IPS-15b (cell line): ENCODE measurements at regions not wholly inside any gene's neighbourhood (a gene's known extent, or its start where the extent isn't known, plus 50 kb on each side); places are given as distances from the start of the nearest gene placed in this dataset.
"Not testable (repeated sequence)": the region's sequence is repeated elsewhere in the genome, so short reads cannot be mapped to it uniquely, and the experiment has no call there.

Experiments used
- H3K27me3 ChIP-seq: one replicate; pipeline ENCODE4 v1.6.1; 2013; ENCODE audit warnings: low read length; ENCODE audit not compliant: control insufficient read depth, insufficient read depth
- H3K36me3 ChIP-seq: one replicate; pipeline ENCODE4 v1.6.1; 2013; ENCODE audit warnings: low read length; ENCODE audit not compliant: control insufficient read depth, insufficient read depth
- H3K4me1 ChIP-seq: one replicate; pipeline ENCODE4 v1.6.1; 2013; ENCODE audit warnings: mild to moderate bottlenecking, low read length; ENCODE audit not compliant: control insufficient read depth, insufficient read depth
- H3K4me3 ChIP-seq: one replicate; pipeline ENCODE4 v1.5.1; 2013; ENCODE audit warnings: low read depth, low read length
- H3K9ac ChIP-seq: one replicate; pipeline ENCODE4 v1.6.1; 2013; ENCODE audit warnings: low read depth, mild to moderate bottlenecking, low read length
- H3K9me3 ChIP-seq: one replicate; pipeline ENCODE4 v1.6.1; 2013; ENCODE audit warnings: mild to moderate bottlenecking, low read length; ENCODE audit not compliant: control insufficient read depth, insufficient read depth

DNA sequence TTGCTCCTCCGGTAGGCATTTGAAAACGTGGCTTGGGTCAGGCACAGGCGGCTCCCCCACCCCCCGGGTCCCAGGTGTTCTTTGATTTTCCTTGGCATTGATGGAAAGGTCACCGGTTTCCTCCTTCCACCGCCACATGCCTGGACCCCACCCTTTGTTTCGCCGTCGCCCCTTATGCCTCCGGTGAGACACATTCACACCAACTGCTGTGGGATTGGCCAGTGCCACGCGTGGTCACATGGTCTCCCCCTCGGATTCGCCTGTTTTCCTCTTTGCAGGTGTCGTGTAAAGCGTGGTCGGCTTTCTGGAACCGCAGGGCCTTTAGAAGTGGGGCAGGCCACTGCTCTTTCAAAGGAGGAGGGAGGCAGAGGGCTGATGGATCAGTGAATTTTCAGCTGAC, 101.2 kb upstream of the FOXD4L5 start:
- not testable (repeated sequence) for H3K27me3 ChIP-seq, H3K4me1 ChIP-seq, H3K9ac ChIP-seq, H3K4me3 ChIP-seq, H3K36me3 ChIP-seq, H3K9me3 ChIP-seq

DNA sequence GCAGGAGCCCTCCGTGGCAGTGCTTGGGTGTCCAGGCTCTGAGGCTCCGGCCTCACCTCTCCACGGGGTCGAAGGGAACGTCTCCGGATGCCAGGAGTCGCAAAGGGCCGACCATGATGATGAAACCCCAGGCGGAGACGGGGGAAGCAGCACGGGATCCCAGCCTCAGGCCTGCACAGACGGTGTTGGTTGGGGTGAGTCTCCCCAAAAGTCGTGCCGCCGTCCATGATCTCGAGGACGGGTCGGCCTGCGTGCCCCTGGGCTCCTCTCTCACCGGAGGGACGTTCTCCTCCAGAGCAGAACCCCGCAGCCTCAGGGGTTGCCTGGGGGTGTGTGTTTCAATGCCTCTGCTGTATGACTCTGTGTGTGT, 100.6 kb upstream of the FOXD4L5 start:
- not testable (repeated sequence) for H3K9me3 ChIP-seq, H3K27me3 ChIP-seq, H3K9ac ChIP-seq, H3K4me1 ChIP-seq, H3K4me3 ChIP-seq, H3K36me3 ChIP-seq

DNA sequence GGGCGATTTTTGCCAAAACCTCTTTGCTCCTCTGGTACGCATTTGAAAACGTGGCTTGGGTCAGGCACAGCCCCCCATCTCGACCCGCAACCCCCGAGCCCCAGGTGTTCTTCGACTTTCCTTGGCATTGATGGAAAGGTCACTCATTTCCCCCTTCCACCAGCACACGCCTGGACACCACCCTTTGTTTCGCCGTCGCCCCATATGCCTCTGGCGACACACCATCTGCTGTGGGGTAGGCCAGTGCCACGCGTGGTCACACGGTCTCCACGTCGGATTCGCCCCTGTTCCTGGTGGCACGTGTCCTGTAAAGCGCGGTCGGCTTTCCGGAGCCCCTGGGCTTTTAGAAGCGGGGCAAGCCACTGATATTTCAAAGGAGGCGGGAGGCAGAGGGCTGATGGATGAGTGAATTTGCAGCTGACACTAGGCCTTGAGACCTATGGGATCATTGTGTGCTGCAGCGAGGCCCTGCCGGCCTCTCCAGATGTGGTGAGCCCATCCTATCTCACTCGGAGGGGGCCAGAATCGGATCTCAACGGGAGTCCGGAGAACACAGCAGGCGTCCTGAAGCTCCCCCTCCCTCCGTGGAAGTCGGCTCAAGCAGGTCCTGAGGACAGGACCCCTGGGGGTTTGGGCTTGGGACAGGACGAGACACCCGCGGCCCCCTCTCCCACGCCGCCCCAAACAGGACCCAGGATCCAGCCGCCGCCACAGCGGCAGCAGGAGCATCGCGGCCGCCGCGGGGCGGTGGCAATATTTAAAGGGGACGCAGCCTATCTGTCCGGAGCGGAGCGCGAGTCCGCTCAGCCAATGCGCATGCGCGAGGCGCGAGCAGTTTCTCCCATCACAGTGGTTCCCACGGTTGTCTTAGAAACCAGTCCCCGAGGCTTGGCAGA, 100.0 kb upstream of the FOXD4L5 start:
- H3K4me3 ChIP-seq, H3K27me3 ChIP-seq, H3K36me3 ChIP-seq, H3K4me1 ChIP-seq, H3K9me3 ChIP-seq, H3K9ac ChIP-seq: not testable (repeated sequence)

DNA sequence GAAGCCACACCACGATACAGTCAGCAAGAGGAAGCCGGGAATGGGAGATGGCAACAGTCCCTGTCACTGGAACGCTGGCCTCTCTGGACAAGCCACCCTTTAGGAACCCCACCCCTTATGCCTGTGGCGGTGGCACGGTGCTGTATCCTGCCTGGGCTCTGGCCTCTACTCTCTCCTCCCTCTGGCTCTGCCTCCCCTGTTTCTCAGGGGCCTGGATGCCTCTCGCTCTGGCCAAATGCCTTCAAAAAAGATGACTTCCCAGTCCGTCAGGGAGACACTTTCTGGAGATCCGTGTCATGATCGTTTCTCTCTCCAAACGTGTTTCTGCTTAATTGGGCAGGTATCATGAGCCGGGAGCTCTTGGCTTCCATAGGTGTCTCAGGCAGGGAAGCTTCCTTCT, 99.1 kb upstream of the FOXD4L5 start:
- not testable (repeated sequence) for H3K4me1 ChIP-seq, H3K9me3 ChIP-seq, H3K27me3 ChIP-seq, H3K36me3 ChIP-seq, H3K9ac ChIP-seq, H3K4me3 ChIP-seq

DNA sequence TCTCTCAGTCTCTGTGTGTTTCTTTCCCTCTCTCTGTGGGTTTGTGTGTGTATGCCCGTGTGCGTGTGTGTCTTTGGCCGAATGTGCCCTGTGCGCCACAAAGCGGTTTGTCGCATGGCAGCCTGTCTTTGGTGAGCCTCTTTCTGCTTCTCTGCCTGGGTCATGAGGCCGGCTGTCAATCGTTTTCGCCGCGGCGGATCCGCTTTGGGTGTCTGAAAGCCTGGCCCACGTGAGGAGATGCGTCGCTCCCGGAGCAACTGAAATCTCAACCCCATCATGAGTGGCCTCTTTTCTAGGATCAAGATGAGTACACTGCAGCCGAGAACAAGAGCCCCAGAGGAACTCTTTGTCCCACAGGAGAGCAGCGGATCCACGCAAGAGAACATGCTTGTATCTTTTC, 98.6 kb upstream of the FOXD4L5 start:
- H3K4me1 ChIP-seq, H3K36me3 ChIP-seq, H3K9ac ChIP-seq, H3K4me3 ChIP-seq, H3K9me3 ChIP-seq, H3K27me3 ChIP-seq: not testable (repeated sequence)

DNA sequence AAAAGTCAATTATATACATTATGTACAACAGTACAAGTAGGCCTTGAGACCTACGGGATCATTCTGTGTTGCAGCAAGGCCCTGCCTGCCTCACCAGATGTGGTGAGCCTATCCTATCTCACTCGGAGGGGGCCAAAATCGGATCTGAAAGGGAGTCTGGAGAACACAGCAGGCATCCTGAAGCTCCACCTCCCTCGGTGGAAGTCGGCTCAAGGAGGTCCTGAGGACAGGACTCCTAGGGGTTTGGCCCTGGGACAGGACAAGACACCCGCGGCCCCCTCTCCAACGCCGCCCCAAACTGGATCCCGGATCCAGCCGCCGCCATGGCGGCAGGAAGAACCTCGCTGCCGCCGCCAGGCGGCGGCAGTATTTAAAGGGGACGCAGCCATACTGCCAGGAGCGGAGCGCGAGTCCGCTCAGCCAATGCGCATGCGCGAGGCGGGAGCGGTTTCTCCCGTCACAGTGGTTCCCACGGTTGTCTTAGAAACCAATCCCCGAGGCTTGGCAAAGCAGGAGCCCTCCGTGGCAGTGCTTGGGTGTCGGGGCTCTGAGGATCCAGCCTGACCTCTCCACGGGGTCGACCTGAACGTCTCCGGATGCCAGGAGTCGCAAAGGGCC, 97.8 kb upstream of the FOXD4L5 start:
- not testable (repeated sequence) for H3K9me3 ChIP-seq, H3K27me3 ChIP-seq, H3K4me3 ChIP-seq, H3K36me3 ChIP-seq, H3K9ac ChIP-seq, H3K4me1 ChIP-seq
